OCI-LY1 (cell line): ENCODE measurements at regions not wholly inside any gene's neighbourhood (a gene's known extent, or its start where the extent isn't known, plus 50 kb on each side); places are given as distances from the start of the nearest gene placed in this dataset.

ENCODE experiments used
- H2AFZ ChIP-seq: fragments of 200-600 bp; sonication (generic), shearing (Covaris generic); 2 replicates; pipeline ENCODE4 v1.6.0; 2014; ENCODE audit warnings: antibody characterized with exemption, mild to moderate bottlenecking, low read length
- H3F3A ChIP-seq: fragments of 200-600 bp; sonication (generic), shearing (Covaris generic); 2 replicates; pipeline ENCODE4 v1.6.0; 2014; ENCODE audit warnings: mild to moderate bottlenecking, antibody characterized with exemption, low read length, moderate library complexity; ENCODE audit not compliant: insufficient read depth
- H3K27ac ChIP-seq: fragments of 200-600 bp; sonication (generic); 2 replicates; pipeline ENCODE4 v1.5.1; 2014; ENCODE audit warnings: low read length, mixed run types, mild to moderate bottlenecking, low read depth; ENCODE audit not compliant: poor library complexity, severe bottlenecking
- H3K27me3 ChIP-seq: fragments of 200-600 bp; sonication (generic); 2 replicates; pipeline ENCODE4 v1.6.0; 2014; ENCODE audit warnings: antibody characterized with exemption, mild to moderate bottlenecking, low read length, moderate library complexity; ENCODE audit not compliant: insufficient read depth
- H3K36me3 ChIP-seq: fragments of 200-600 bp; sonication (generic); 2 replicates; pipeline ENCODE4 v1.6.1; 2014; ENCODE audit warnings: mild to moderate bottlenecking, antibody characterized with exemption, low read length, moderate library complexity, mixed read lengths; ENCODE audit not compliant: insufficient read depth
- H3K4me1 ChIP-seq: fragments of 200-600 bp; sonication (generic); 2 replicates; pipeline ENCODE4 v1.5.1; 2014; ENCODE audit warnings: mild to moderate bottlenecking, low read length, moderate library complexity; ENCODE audit not compliant: insufficient read depth, severe bottlenecking
- H3K4me2 ChIP-seq: fragments of 200-600 bp; sonication (generic), shearing (Covaris generic); 2 replicates; pipeline ENCODE4 v1.6.1; 2014; ENCODE audit warnings: low read length
- H3K4me3 ChIP-seq: fragments of 200-600 bp; sonication (generic); 2 replicates; pipeline ENCODE4 v1.5.1; 2014; ENCODE audit warnings: low read length, low read depth, mild to moderate bottlenecking, mixed read lengths; ENCODE audit not compliant: poor library complexity, severe bottlenecking
- H3K79me2 ChIP-seq: fragments of 200-600 bp; shearing (Covaris generic); 2 replicates; pipeline ENCODE4 v1.6.1; 2016; ENCODE audit warnings: mixed run types, low read length, mixed read lengths; ENCODE audit not compliant: insufficient read depth
- H3K9ac ChIP-seq: fragments of 200-600 bp; sonication (generic), shearing (Covaris generic); 2 replicates; pipeline ENCODE4 v1.6.1; 2014; ENCODE audit warnings: mild to moderate bottlenecking, low read length, mixed read lengths
- H3K9me2 ChIP-seq: fragments of 200-600 bp; sonication (generic), shearing (Covaris generic); 2 replicates; pipeline ENCODE4 v1.6.1; 2014; ENCODE audit warnings: low read depth, mild to moderate bottlenecking, low read length, mixed read lengths
- H3K9me3 ChIP-seq: fragments of 200-600 bp; shearing (Covaris generic); 2 replicates; pipeline ENCODE4 v1.6.1; 2014; ENCODE audit warnings: low read length, mixed read lengths
- H4K20me1 ChIP-seq: fragments of 200-600 bp; sonication (generic), shearing (Covaris generic); 2 replicates; pipeline ENCODE4 v1.6.0; 2016; ENCODE audit warnings: mild to moderate bottlenecking, low read length; ENCODE audit not compliant: insufficient read depth
- CTCF ChIP-seq: fragments of 200-600 bp; sonication (generic), shearing (Covaris generic); IDR thresholded peaks from 2 replicates; pipeline ENCODE4 v1.5.1; 2017; ENCODE audit warnings: mild to moderate bottlenecking, antibody characterized with exemption, low read length, moderate library complexity, mixed read lengths
- EZH2 ChIP-seq: fragments of 200-600 bp; sonication (generic), shearing (Covaris generic); IDR thresholded peaks from 2 replicates; pipeline ENCODE4 v1.8.0; 2017; ENCODE audit warnings: borderline replicate concordance, mixed run types, mild to moderate bottlenecking, antibody characterized with exemption, low read length, moderate library complexity, mixed read lengths

- Histone ChIP-seq H4K20me1 (no peaks in the 10 kb centered on the region), H3K27me3 (no peaks in the 10 kb centered on the region), H3K4me2 (no peak overlapping the region)
Observed at GRCh38 chr11:71200172-71200716, 52.1 kb downstream of the SHANK2 start.

GRCh38 chr11:71199226-71199820, 53.1 kb downstream of the SHANK2 start:
- H3K79me2 ChIP-seq, result no peaks in the 10 kb centered on the region
- no peak overlapping the region for H3K4me2 ChIP-seq
- H3K4me3 ChIP-seq, result no peak overlapping the region
- no peaks in the 10 kb centered on the region for H3K9me3 ChIP-seq
- no peaks in the 10 kb centered on the region for H4K20me1 ChIP-seq
- no peak overlapping the region for H2AFZ ChIP-seq
- no peaks in the 10 kb centered on the region for H3K9me2 ChIP-seq
- no peaks in the 10 kb centered on the region for H3K36me3 ChIP-seq
- H3F3A ChIP-seq, result no peaks in the 10 kb centered on the region
- H3K27ac ChIP-seq, result no peak overlapping the region
- TF ChIP-seq CTCF, result no peak
- TF ChIP-seq EZH2, result no peak
- no peak overlapping the region for H3K9ac ChIP-seq
- no peaks in the 10 kb centered on the region for H3K27me3 ChIP-seq
- no peaks in the 10 kb centered on the region for H3K4me1 ChIP-seq

More at GRCh38 chr11:71200172-71200716, 52.1 kb downstream of the SHANK2 start:
- no peaks in the 10 kb centered on the region for H3K9me3 ChIP-seq
- no peak overlapping the region for H2AFZ ChIP-seq
- H3F3A ChIP-seq, result no peaks in the 10 kb centered on the region
- no peaks in the 10 kb centered on the region for H3K79me2 ChIP-seq
- no peaks in the 10 kb centered on the region for H3K4me1 ChIP-seq
- no peak for TF ChIP-seq CTCF
- TF ChIP-seq EZH2, result no peak
- no peak overlapping the region for H3K27ac ChIP-seq
- no peaks in the 10 kb centered on the region for H3K9me2 ChIP-seq
- no peak overlapping the region for H3K4me3 ChIP-seq
- H3K9ac ChIP-seq, result no peak overlapping the region
- no peaks in the 10 kb centered on the region for H3K36me3 ChIP-seq

GRCh38 chr11:71198823-71199165, 53.6 kb downstream of the SHANK2 start:
- Histone ChIP-seq H3K27ac (no peak overlapping the region), H3K4me2 (no peak overlapping the region), H2AFZ (no peak overlapping the region), H3F3A (no peaks in the 10 kb centered on the region), H3K4me3 (no peak overlapping the region), H3K4me1 (no peaks in the 10 kb centered on the region), H3K36me3 (no peaks in the 10 kb centered on the region), H4K20me1 (no peaks in the 10 kb centered on the region), H3K27me3 (no peaks in the 10 kb centered on the region), H3K79me2 (no peaks in the 10 kb centered on the region), H3K9me3 (no peaks in the 10 kb centered on the region), H3K9ac (no peak overlapping the region), H3K9me2 (no peaks in the 10 kb centered on the region)
- TF ChIP-seq EZH2 (no peak), CTCF (no peak)
